Progenitor cell of endocrine pancreas (in vitro differentiated cells): ENCODE measurements at regions not wholly inside any gene's neighbourhood (a gene's known extent, or its start where the extent isn't known, plus 50 kb on each side); places are given as distances from the start of the nearest gene placed in this dataset.

Source experiments
- DNase-seq: peaks from one replicate; pipeline ENCODE4 v3.0.0; 2021; ENCODE audit warnings: low spot score; ENCODE audit not compliant: unreplicated experiment
- H3K27ac Mint-ChIP-seq: 2 replicates; pipeline ENCODE4 v1.8.0; 2021; ENCODE audit warnings: mild to moderate bottlenecking, moderate library complexity, mixed read lengths
- H3K27me3 Mint-ChIP-seq: 2 replicates; pipeline ENCODE4 v1.8.0; 2021; ENCODE audit warnings: mixed read lengths
- H3K36me3 Mint-ChIP-seq: 2 replicates; pipeline ENCODE4 v1.8.0; 2022; ENCODE audit warnings: mixed read lengths; ENCODE audit not compliant: insufficient read depth
- H3K4me1 Mint-ChIP-seq: 2 replicates; pipeline ENCODE4 v1.8.0; 2021; ENCODE audit warnings: low read depth, mixed read lengths
- H3K4me3 Mint-ChIP-seq: 2 replicates; pipeline ENCODE4 v1.8.0; 2021; ENCODE audit warnings: low read depth, mild to moderate bottlenecking, moderate library complexity, mixed read lengths
- H3K9me3 Mint-ChIP-seq: 2 replicates; pipeline ENCODE4 v1.8.0; 2021; ENCODE audit warnings: low read depth, mixed read lengths
- TF ChIP-seq, protein P1 (sequence below): fragments of 200-600 bp; sonication (generic); IDR thresholded peaks from one replicate; pipeline ENCODE4 v1.5.0; 2021; ENCODE audit warnings: antibody characterized with exemption, mild to moderate bottlenecking; ENCODE audit not compliant: unreplicated experiment

DNA sequence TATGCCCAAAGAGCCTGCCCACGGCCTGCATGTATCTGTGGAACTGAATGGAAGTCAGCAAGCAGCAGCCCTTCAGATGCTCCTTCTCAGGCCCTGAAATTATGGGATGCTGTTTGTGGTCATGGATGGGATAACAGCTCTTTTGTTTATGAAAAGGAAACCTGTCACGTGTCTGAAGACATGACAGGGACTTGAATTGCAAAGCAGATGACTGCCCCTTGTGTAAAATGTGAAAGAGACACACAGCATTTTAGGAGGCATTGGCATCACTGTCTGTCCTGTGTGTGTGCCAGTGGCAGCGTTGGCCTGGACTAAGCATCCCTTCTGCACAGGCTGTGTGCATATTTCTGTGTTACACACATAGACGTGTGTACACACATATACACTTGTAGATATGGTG, 192.1 kb downstream of the VRK1 start:
- peaks cover 3% of the 10 kb centered on the region for H3K4me1 Mint-ChIP-seq
- TF ChIP-seq, protein P1, sequence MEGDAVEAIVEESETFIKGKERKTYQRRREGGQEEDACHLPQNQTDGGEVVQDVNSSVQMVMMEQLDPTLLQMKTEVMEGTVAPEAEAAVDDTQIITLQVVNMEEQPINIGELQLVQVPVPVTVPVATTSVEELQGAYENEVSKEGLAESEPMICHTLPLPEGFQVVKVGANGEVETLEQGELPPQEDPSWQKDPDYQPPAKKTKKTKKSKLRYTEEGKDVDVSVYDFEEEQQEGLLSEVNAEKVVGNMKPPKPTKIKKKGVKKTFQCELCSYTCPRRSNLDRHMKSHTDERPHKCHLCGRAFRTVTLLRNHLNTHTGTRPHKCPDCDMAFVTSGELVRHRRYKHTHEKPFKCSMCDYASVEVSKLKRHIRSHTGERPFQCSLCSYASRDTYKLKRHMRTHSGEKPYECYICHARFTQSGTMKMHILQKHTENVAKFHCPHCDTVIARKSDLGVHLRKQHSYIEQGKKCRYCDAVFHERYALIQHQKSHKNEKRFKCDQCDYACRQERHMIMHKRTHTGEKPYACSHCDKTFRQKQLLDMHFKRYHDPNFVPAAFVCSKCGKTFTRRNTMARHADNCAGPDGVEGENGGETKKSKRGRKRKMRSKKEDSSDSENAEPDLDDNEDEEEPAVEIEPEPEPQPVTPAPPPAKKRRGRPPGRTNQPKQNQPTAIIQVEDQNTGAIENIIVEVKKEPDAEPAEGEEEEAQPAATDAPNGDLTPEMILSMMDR, result no peak

GRCh38 chr14:96991226-96991625, 194.0 kb downstream of the VRK1 start:
- no peak overlapping the region for H3K4me3 Mint-ChIP-seq
- H3K36me3 Mint-ChIP-seq, result no peaks in the 10 kb centered on the region
- H3K27ac Mint-ChIP-seq, result no peak overlapping the region
- TF ChIP-seq, protein P1, result no peak
- H3K27me3 Mint-ChIP-seq, result no peaks in the 10 kb centered on the region
- H3K4me1 Mint-ChIP-seq, result peaks cover 3% of the 10 kb centered on the region
- no peaks in the 10 kb centered on the region for H3K9me3 Mint-ChIP-seq
- no peak for DNase-seq

More for the DNA sequence above, 192.1 kb downstream of the VRK1 start:
- H3K9me3 Mint-ChIP-seq, result no peaks in the 10 kb centered on the region
- H3K27ac Mint-ChIP-seq, result no peak overlapping the region
- no peaks in the 10 kb centered on the region for H3K36me3 Mint-ChIP-seq
- no peak overlapping the region for H3K4me3 Mint-ChIP-seq
- no peaks in the 10 kb centered on the region for H3K27me3 Mint-ChIP-seq
- DNase-seq, result no peak

GRCh38 chr14:96994999-96995398, 197.8 kb downstream of the VRK1 start:
- TF ChIP-seq, protein P1, result no peak
- Mint-ChIP-seq H3K4me3 (no peak overlapping the region), H3K4me1 (peaks cover 2% of the 10 kb centered on the region), H3K9me3 (no peaks in the 10 kb centered on the region), H3K36me3 (no peaks in the 10 kb centered on the region), H3K27ac (no peak overlapping the region), H3K27me3 (no peaks in the 10 kb centered on the region)
- no peak for DNase-seq

GRCh38 chr14:96997269-96997668, 200.1 kb downstream of the VRK1 start:
- H3K4me1 Mint-ChIP-seq, result no peaks in the 10 kb centered on the region
- no peaks in the 10 kb centered on the region for H3K27me3 Mint-ChIP-seq
- TF ChIP-seq, protein P1, result no peak
- H3K9me3 Mint-ChIP-seq, result no peaks in the 10 kb centered on the region
- no peak overlapping the region for H3K4me3 Mint-ChIP-seq
- no peak overlapping the region for H3K27ac Mint-ChIP-seq
- DNase-seq, result no peak
- no peaks in the 10 kb centered on the region for H3K36me3 Mint-ChIP-seq

- Mint-ChIP-seq H3K36me3 (no peaks in the 10 kb centered on the region), H3K27me3 (no peaks in the 10 kb centered on the region), H3K4me3 (no peak overlapping the region), H3K9me3 (no peaks in the 10 kb centered on the region), H3K4me1 (no peaks in the 10 kb centered on the region), H3K27ac (no peak overlapping the region)
- TF ChIP-seq, protein P1, result no peak
- DNase-seq, result no peak
Measured at GRCh38 chr14:96997996-96998395, 200.8 kb downstream of the VRK1 start.
